ENCODE measurements at regions not wholly inside any gene's neighbourhood (a gene's known extent, or its start where the extent isn't known, plus 50 kb on each side); places are given as distances from the start of the nearest gene placed in this dataset.
A peak's percentile ranks its signal among the peaks of the same experiment; 100 is the strongest.

DNA sequence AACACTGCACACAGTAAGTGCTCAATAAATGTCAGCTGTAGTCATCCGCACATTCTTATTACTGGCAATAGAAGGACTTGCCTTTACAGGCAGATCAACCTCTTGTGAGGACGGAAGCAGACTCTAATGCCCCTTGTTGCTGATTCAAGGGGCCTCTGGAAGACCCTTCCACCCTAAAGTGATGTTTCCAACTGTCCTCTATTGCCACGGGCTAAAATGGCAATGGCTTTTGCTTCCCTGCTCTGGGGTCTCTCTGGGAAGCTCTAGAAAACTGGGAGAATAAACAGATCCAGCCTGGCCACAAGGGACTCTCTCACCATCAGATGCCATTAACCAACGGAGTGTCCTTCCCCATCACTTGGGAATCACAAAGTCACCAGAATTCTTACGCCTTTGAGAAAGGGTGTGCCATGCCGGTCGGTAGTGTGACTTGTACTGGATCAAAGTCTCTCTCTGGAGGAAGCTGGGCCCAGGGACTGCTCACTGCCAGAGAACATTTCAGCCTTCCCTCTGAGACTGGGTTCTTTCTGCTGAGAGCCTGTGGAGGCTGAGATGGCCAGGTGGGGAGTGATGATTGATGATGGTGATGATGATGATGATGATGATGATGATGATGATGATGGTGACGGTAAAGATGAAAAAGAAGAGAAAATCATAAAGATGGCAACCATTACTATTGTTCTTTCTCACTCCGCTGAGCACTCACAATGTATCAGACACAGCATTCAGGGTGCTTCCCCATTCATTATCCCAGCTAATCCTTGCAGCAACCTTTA is 146.8 kb downstream of the CYLD start:
- TF ChIP-seq, protein P1, sequence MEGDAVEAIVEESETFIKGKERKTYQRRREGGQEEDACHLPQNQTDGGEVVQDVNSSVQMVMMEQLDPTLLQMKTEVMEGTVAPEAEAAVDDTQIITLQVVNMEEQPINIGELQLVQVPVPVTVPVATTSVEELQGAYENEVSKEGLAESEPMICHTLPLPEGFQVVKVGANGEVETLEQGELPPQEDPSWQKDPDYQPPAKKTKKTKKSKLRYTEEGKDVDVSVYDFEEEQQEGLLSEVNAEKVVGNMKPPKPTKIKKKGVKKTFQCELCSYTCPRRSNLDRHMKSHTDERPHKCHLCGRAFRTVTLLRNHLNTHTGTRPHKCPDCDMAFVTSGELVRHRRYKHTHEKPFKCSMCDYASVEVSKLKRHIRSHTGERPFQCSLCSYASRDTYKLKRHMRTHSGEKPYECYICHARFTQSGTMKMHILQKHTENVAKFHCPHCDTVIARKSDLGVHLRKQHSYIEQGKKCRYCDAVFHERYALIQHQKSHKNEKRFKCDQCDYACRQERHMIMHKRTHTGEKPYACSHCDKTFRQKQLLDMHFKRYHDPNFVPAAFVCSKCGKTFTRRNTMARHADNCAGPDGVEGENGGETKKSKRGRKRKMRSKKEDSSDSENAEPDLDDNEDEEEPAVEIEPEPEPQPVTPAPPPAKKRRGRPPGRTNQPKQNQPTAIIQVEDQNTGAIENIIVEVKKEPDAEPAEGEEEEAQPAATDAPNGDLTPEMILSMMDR (IDR thresholded peaks at IDR 0.05; ENCODE audit: borderline replicate concordance, insufficient read depth, low read depth, low read length): no peak
- no peak overlapping the region for H3K4me3 ChIP-seq (ENCODE audit: low read depth, low read length)

DNA sequence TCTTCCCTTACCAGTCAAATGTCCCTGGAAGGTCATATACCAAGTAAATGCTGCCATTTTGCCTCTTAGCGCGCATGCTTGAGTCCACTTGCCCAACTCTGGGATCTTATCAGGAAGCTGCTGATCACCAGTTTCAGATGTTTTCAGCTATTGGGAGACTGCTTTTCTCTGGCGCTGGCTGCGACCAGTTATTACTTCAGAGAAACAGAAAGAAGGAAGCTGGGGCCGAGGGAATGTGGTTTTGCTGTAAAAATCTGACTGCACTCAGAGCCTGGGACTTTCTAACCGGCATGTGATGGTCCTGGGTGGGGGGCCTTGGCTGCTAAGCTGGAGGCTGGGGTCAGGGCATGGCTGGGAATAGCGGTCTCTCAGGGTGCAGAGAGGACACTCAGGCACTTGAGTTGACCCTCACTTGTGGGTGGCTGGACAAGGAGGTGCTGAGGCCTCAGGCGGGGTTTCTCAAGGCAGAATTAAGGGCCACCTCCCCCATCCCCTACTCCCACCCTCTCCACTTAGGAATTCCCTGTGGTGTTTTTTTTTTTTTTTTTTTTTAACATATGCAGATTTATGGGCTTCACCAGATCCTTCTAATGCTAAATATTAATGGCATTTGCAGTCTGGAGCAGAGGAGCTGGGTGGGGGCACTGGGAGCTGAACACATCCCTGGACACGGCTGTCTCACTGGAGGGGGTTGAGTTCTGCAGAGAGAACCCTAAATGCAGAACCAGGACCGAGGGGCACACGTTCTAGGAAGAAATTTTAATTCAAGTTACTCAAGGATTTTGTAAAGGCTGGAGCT is 145.8 kb downstream of the CYLD start:
- TF ChIP-seq, protein P1 (IDR thresholded peaks at IDR 0.05; ENCODE audit: borderline replicate concordance, insufficient read depth, low read depth, low read length): no peak
- no peak overlapping the region for H3K4me3 ChIP-seq (ENCODE audit: low read depth, low read length)

DNA sequence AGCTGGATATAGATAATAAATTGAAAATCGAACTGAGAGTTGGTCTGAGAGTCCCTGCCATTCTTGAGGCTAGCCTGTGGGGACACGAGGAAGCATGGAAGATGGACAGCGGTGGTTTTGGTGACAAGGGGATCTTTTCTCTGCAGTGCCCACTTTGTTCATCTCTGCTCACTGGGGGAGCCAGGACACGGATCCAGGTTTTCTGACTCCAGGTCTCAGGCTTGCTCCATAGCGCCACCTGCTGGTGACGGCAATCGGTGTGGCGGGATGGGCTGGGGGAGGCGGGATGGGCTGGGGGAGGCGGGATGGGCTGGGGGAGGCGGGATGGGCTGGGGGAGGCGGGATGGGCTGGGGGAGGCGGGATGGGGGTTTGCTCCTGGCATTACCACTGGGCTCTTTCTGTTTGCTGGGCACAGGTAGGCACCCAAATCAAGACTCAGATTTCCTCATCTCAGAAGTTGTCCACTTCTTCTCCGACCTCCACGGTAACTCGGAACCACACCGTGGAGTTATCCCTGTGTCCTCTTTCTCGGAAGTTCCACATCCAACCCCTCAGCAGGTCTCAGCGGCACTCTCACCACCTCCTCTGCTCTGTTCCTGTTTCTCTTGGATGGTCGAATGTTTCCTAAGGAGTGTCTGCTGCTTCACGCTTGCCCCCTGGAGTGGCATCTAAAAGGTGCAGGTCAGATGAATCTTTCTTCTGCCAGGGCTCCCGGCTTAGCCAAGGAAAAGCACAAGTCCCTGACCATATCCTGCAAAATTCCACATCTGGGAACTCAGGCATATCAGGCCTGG is 142.4 kb downstream of the CYLD start:
- no peak overlapping the region for H3K4me3 ChIP-seq (ENCODE audit: low read depth, low read length)
- TF ChIP-seq, protein P1 (IDR thresholded peaks at IDR 0.05; ENCODE audit: borderline replicate concordance, insufficient read depth, low read depth, low read length): peak; percentile 76

DNA sequence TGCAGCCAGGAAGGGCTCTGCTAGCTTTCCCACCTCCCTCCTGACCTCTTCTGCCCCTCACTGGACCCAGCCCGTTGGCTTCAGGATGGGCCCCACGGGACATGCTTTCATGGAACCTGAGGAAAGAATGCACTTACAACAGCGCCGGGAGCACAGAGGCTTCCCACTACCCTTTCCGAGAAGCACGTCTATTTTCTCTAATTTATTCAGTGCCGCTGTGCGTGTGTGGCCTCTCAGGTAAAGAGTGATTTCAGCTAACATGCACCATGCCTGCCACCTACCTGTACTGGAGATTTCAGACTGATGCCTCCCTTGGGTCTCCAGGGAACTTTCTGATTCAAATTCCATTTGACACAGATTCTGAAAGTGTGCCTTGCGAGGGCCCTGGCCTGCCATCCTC is 140.1 kb downstream of the CYLD start:
- TF ChIP-seq, protein P1 (IDR thresholded peaks at IDR 0.05; ENCODE audit: borderline replicate concordance, insufficient read depth, low read depth, low read length): no peak
- H3K4me3 ChIP-seq (ENCODE audit: low read depth, low read length): no peak overlapping the region

DNA sequence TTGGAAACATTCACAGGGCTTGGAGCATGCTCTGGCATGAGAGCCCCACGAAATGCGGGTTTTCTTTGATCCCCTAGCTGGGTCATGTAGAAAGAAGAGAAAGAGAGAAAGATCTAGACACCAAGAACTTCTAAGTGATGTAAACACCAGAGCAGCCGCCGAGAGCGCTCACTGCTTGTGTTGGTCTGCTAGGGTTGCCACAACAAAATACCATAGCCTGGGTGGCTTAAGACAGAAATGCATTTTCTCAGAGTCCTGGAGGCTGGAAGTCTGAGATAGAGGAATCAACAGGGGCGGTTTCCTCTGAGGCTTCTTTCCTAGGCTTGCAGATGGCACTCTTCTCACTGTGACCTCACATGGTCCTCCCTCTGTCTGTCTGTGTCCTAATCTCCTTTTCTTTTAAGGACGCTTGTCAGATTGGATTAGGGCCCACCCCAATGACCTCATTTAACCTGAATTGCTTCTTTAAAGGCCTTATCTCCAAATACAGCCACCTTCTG is 139.5 kb downstream of the CYLD start:
- H3K4me3 ChIP-seq (ENCODE audit: low read depth, low read length): no peak overlapping the region
- TF ChIP-seq, protein P1 (IDR thresholded peaks at IDR 0.05; ENCODE audit: borderline replicate concordance, insufficient read depth, low read depth, low read length): no peak

DNA sequence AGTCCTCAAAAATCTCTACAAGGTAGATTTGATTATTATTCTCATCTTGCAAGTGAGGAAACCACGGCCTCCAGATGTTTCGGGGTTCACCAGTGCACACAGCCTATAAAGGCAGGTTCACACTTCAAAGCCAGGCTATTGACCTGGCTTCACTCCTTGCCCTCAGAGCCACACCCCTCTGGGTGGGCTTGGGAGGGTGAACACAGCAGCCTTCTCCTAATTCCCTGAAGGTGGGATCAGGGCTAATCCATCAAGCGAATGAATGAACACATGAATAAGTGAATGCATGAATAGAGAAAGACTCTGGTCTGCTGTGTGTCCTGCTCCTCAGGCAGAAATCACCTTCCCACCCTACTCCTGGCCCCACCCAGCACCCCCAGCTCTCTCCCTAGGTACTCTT is 139.0 kb downstream of the CYLD start:
- TF ChIP-seq, protein P1 (IDR thresholded peaks at IDR 0.05; ENCODE audit: borderline replicate concordance, insufficient read depth, low read depth, low read length): no peak
- no peak overlapping the region for H3K4me3 ChIP-seq (ENCODE audit: low read depth, low read length)
